K562 (cell line): ENCODE measurements at regions not wholly inside any gene's neighbourhood (a gene's known extent, or its start where the extent isn't known, plus 50 kb on each side); places are given as distances from the start of the nearest gene placed in this dataset.

Experiments used
- CXXC5 ChIP-seq: fragments of 250-450 bp; sonication (Bioruptor Pico); IDR thresholded peaks from 2 replicates; pipeline ENCODE4 v1.8.0; 2022; ENCODE audit warnings: inconsistent platforms, mild to moderate bottlenecking, moderate library complexity
- TBL1XR1 ChIP-seq, 2 experiments: IDR thresholded peaks; 2 replicates each; pipeline ENCODE4 v1.6.1; 2012; ENCODE audit warnings: improper control_type of control experiment in 2 of 2, low read length in 2 of 2, mild to moderate bottlenecking in 1 of 2
- ZNF407 ChIP-seq: fragments of 450-650 bp; IDR thresholded peaks from 2 replicates; pipeline ENCODE4 v1.6.1; 2016; ENCODE audit warnings: low read depth
- TF ChIP-seq, protein P1 (sequence below): sonication (generic); formaldehyde crosslinking; IDR thresholded peaks from 2 replicates; pipeline ENCODE4 v1.4.0; 2020; ENCODE audit warnings: mild to moderate bottlenecking, missing genetic modification reagents

- TF ChIP-seq, protein P1, sequence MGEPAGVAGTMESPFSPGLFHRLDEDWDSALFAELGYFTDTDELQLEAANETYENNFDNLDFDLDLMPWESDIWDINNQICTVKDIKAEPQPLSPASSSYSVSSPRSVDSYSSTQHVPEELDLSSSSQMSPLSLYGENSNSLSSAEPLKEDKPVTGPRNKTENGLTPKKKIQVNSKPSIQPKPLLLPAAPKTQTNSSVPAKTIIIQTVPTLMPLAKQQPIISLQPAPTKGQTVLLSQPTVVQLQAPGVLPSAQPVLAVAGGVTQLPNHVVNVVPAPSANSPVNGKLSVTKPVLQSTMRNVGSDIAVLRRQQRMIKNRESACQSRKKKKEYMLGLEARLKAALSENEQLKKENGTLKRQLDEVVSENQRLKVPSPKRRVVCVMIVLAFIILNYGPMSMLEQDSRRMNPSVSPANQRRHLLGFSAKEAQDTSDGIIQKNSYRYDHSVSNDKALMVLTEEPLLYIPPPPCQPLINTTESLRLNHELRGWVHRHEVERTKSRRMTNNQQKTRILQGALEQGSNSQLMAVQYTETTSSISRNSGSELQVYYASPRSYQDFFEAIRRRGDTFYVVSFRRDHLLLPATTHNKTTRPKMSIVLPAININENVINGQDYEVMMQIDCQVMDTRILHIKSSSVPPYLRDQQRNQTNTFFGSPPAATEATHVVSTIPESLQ (CRISPR knock-in tag): no peak
- TF ChIP-seq ZNF407 (no peak), CXXC5 (CRISPR knock-in tag) (no peak), TBL1XR1 (IDR thresholded peaks at IDR 0.05; ENCODE audit: low read length in 2 of 2) (no peak)
Measured at GRCh38 chr4:184529283-184529682, 54.9 kb upstream of the IRF2 start (continued).
